8988T (cell line): ENCODE measurements at regions not wholly inside any gene's neighbourhood (a gene's known extent, or its start where the extent isn't known, plus 50 kb on each side); places are given as distances from the start of the nearest gene placed in this dataset.
"Not testable (repeated sequence)": the region's sequence is repeated elsewhere in the genome, so short reads cannot be mapped to it uniquely, and the experiment has no call there.

Experiments used
- DNase-seq: peaks from one replicate; pipeline ENCODE4 v3.0.0; 2011

GRCh38 chr3:74978684-74979083 lies 364.2 kb upstream of the CNTN3 start:
- DNase-seq = no peak

GRCh38 chr3:74985028-74985904 lies 370.8 kb upstream of the CNTN3 start:
- DNase-seq = not testable (repeated sequence)

GRCh38 chr3:74988095-74988494 lies 373.6 kb upstream of the CNTN3 start:
- no peak for DNase-seq

GRCh38 chr3:74992898-74993297 lies 378.4 kb upstream of the CNTN3 start:
- no peak for DNase-seq

GRCh38 chr3:75001330-75001729 lies 386.9 kb upstream of the CNTN3 start:
- DNase-seq = no peak

GRCh38 chr3:75012791-75013331 lies 398.4 kb upstream of the CNTN3 start:
- no peak for DNase-seq

GRCh38 chr3:75014008-75014407 lies 399.5 kb upstream of the CNTN3 start:
- no peak for DNase-seq

- no peak for DNase-seq
Observed at GRCh38 chr3:75015280-75015679, 400.8 kb upstream of the CNTN3 start.

- no peak for DNase-seq
Observed at GRCh38 chr3:75035146-75035545, 420.7 kb upstream of the CNTN3 start.

GRCh38 chr3:75042941-75043340 lies 428.5 kb upstream of the CNTN3 start:
- DNase-seq = no peak

GRCh38 chr3:75048650-75049049 lies 434.2 kb upstream of the CNTN3 start:
- DNase-seq = no peak

GRCh38 chr3:75049533-75049932 lies 435.1 kb upstream of the CNTN3 start:
- no peak for DNase-seq

- DNase-seq = no peak
Observed at GRCh38 chr3:75059120-75059519, 444.7 kb upstream of the CNTN3 start.

- no peak for DNase-seq
Observed at GRCh38 chr3:75061806-75062205, 447.3 kb upstream of the CNTN3 start.

GRCh38 chr3:75075158-75075557 lies 460.7 kb upstream of the CNTN3 start:
- DNase-seq = no peak

GRCh38 chr3:75076481-75076880 lies 462.0 kb upstream of the CNTN3 start:
- no peak for DNase-seq

- no peak for DNase-seq
Observed at GRCh38 chr3:75078290-75078689, 463.8 kb upstream of the CNTN3 start.

- DNase-seq = no peak
Observed at GRCh38 chr3:75082845-75083244, 468.4 kb upstream of the CNTN3 start.

GRCh38 chr3:75089841-75090240 lies 475.4 kb upstream of the CNTN3 start:
- no peak for DNase-seq

- DNase-seq = no peak
Observed at GRCh38 chr3:75101329-75102147, 487.1 kb upstream of the CNTN3 start.

- no peak for DNase-seq
Observed at GRCh38 chr3:75110741-75111140, 496.3 kb upstream of the CNTN3 start.

GRCh38 chr3:75115695-75116094 lies 501.2 kb upstream of the CNTN3 start:
- no peak for DNase-seq

GRCh38 chr3:75118779-75119178 lies 504.3 kb upstream of the CNTN3 start:
- no peak for DNase-seq

GRCh38 chr3:75126556-75126955 lies 512.1 kb upstream of the CNTN3 start:
- no peak for DNase-seq
